Esophagus muscularis mucosa (tissue), 4 donors: ENCODE measurements at regions not wholly inside any gene's neighbourhood (a gene's known extent, or its start where the extent isn't known, plus 50 kb on each side); places are given as distances from the start of the nearest gene placed in this dataset.

Experiments
- DNase-seq: peaks from one replicate; pipeline ENCODE4 v3.0.0-alpha.2; 2017; ENCODE audit errors: extremely low spot score
- H3K27ac ChIP-seq, 4 donors: fragments of 200-600 bp; sonication (generic); replicated peaks in 1 of 4; 1 replicate in 3 of 4; 2 replicates in 1 of 4; pipeline ENCODE4 v1.5.1; 2016 to 2019; ENCODE audit warnings: mild to moderate bottlenecking in 1 of 4
- H3K27me3 ChIP-seq, 4 donors: fragments of 200-600 bp; sonication (generic); one replicate each; pipeline versions ENCODE4 v1.5.1 to v1.6.0; 2016 to 2019
- H3K36me3 ChIP-seq, 4 donors: fragments of 200-600 bp; sonication (generic); one replicate each; pipeline ENCODE4 v1.5.1; 2016 to 2019
- H3K4me1 ChIP-seq, 4 donors: fragments of 200-600 bp; sonication (generic); one replicate each; pipeline ENCODE4 v1.5.1; 2016 to 2019
- H3K4me3 ChIP-seq, 4 donors: fragments of 200-600 bp; sonication (generic); 1 replicate in 2 of 4; 2 replicates in 2 of 4; pipeline ENCODE4 v1.5.1; 2016 to 2019; ENCODE audit warnings: mild to moderate bottlenecking in 4 of 4, moderate library complexity in 1 of 4
- H3K9me3 ChIP-seq, 4 donors: fragments of 200-600 bp; sonication (generic); 1 replicate in 3 of 4; 2 replicates in 1 of 4; pipeline ENCODE4 v1.5.1; 2016 to 2019
- EP300 ChIP-seq: sonication (generic); formaldehyde crosslinking; IDR thresholded peaks from one replicate; pipeline ENCODE4 v1.6.1; 2017; ENCODE audit warnings: antibody characterized with exemption
- POLR2A ChIP-seq: fragments of 450-650 bp; IDR thresholded peaks from one replicate; pipeline ENCODE4 v1.6.1; 2017; ENCODE audit warnings: antibody characterized with exemption, moderate library complexity, mild to moderate bottlenecking, low read depth
- POLR2AphosphoS5 ChIP-seq, 2 donors: sonication (generic); formaldehyde crosslinking; IDR thresholded peaks; one replicate each; pipeline ENCODE4 v1.6.1; 2017; ENCODE audit warnings: antibody characterized with exemption in 2 of 2
- WGBS: methylation state at CpG from one replicate; pipeline ENCODE4 v1.1.5; 2018; 5-methylcytosine and 5-hydroxymethylcytosine counted together
- intact Hi-C: fragments of 100-400 bp; cut with DNase I; formaldehyde crosslinking; loops from one replicate; pipeline ENCODE4 v1.15.1; 2023
- TF ChIP-seq, protein P1 (sequence below), 3 experiments: fragments of 200-600 bp in 2 of 3; fragments of 450-650 bp in 1 of 3; sonication (generic) in 2 of 3; IDR thresholded peaks; one replicate each; pipeline ENCODE4 v1.5.1; 2017 to 2019; ENCODE audit warnings: antibody characterized with exemption in 3 of 3, mild to moderate bottlenecking in 2 of 3, moderate library complexity in 1 of 3

DNA sequence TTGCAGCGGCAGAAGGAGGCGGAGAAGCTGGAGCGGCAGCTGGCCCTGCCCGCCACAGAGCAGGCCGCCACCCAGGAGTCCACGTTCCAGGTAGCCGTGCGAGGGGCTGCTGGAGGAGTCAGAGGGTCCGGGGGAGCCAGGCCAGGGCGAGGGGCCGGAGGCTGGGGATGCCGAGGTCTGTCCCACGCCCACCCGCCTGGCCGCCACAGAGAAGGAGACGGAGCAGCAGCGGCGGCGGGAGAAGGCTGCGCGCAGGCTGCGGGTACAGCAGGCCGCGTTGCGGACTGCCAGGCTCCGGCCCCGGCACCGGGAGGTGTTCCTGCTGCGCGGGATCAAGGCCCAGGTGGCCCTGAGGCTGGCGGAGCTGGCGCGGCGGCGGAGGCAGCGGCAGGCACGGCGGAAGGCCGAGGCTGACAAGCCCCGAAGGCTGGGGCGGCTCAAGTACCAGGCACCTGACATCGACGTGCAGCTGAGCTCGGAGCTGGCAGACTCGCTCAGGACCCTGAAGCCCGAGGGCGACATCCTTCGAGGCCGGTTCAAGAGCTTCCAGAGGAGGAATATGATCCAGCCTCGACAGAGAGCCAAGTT is 625.0 kb downstream of the MCTP2 start:
- no peak for TF ChIP-seq POLR2AphosphoS5 (IDR thresholded peaks at IDR 0.05)
- no peak for TF ChIP-seq POLR2A
- TF ChIP-seq, protein P1, sequence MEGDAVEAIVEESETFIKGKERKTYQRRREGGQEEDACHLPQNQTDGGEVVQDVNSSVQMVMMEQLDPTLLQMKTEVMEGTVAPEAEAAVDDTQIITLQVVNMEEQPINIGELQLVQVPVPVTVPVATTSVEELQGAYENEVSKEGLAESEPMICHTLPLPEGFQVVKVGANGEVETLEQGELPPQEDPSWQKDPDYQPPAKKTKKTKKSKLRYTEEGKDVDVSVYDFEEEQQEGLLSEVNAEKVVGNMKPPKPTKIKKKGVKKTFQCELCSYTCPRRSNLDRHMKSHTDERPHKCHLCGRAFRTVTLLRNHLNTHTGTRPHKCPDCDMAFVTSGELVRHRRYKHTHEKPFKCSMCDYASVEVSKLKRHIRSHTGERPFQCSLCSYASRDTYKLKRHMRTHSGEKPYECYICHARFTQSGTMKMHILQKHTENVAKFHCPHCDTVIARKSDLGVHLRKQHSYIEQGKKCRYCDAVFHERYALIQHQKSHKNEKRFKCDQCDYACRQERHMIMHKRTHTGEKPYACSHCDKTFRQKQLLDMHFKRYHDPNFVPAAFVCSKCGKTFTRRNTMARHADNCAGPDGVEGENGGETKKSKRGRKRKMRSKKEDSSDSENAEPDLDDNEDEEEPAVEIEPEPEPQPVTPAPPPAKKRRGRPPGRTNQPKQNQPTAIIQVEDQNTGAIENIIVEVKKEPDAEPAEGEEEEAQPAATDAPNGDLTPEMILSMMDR (IDR thresholded peaks at IDR 0.05) = no peak
- TF ChIP-seq EP300 = no peak
- DNase-seq = no peak
- Histone ChIP-seq H3K27me3 (no peaks in the 10 kb centered on the region), H3K4me1 (peaks cover 0 to 12% (median 2%) of the 10 kb centered on the region in 4 donors), H3K36me3 (no peaks in the 10 kb centered on the region), H3K9me3 (peaks cover 0 to 10% (median 0%) of the 10 kb centered on the region in 4 donors), H3K27ac (no peak overlapping the region), H3K4me3 (no peak overlapping the region)
- WGBS = 94% methylated on average over 30 of the region's 50 CpGs
- intact Hi-C loops = no loop called here

DNA sequence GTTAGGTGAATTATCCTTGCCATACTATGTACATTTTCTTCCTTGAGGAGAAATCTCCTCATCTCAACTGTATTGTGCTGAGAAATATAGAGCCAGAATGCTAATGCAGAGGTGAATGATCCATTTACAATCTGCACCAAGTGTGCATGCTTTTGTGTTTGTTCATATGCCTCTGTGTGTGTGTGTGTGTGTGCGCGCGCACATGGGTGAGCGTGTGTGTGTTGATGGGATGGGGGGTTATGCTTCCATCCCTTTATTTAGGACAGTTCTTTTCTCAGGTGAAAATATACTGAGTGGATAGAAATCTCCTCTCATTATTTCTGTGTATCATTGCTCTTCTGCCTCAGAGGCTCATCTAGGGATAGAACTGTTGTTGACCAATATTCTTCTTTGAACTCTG is 626.1 kb downstream of the MCTP2 start:
- Histone ChIP-seq H3K36me3 (no peaks in the 10 kb centered on the region), H3K27ac (no peak overlapping the region), H3K9me3 (peaks cover 0 to 8% (median 0%) of the 10 kb centered on the region in 4 donors), H3K4me3 (no peak overlapping the region), H3K4me1 (peaks cover 0 to 12% (median 2%) of the 10 kb centered on the region in 4 donors), H3K27me3 (no peaks in the 10 kb centered on the region)
- TF ChIP-seq EP300 = no peak
- TF ChIP-seq, protein P1 (IDR thresholded peaks at IDR 0.05) = no peak
- no peak for TF ChIP-seq POLR2A
- no peak for TF ChIP-seq POLR2AphosphoS5 (IDR thresholded peaks at IDR 0.05)
- intact Hi-C loops = no loop called here
- no peak for DNase-seq
- WGBS = 98% methylated on average over 4 of the region's 4 CpGs

DNA sequence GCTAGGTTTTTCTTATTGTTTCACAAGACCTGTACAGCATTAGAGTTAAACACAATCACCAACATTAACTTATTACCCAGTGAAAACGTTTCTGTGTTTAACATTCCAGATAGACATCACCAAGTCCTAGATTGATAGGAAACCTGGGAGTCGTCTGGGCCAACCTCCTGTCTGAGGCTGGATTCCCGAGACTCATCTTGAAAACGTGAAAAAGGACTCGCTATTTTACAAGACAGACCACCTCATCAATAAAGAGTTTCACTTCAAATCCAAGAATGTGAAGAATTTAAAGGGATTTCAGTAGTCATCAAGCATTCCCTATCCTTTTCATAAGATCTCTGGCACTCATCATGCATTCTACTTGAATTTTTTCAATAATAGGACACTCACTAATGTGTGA is 626.6 kb downstream of the MCTP2 start:
- no peak for DNase-seq
- 43% methylated on average over 5 of the region's 5 CpGs for WGBS

DNA sequence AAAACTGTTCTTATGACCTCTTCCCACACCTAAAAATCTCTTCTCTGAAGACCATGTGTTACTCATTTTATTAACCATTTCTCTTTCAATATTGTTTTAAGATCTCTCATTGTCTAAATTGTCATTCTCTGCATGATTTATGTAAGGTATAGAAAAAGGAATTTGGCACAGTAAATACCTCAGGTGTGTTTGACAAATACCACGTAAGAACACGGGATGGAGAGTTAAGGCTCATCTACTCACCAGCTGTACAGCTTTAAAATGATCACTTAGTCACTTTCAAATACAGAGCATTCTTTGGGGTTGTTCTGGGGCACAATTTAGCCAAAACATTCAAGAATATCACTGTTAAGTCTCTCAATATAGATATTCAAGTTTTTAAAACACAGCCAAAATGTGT is 627.1 kb downstream of the MCTP2 start:
- WGBS = 23% methylated on average over 2 of the region's 2 CpGs
- Histone ChIP-seq H3K27ac (no peak overlapping the region), H3K9me3 (no peaks in the 10 kb centered on the region), H3K27me3 (no peaks in the 10 kb centered on the region), H3K4me3 (no peak overlapping the region), H3K4me1 (peaks cover 0 to 12% (median 2%) of the 10 kb centered on the region in 4 donors), H3K36me3 (no peaks in the 10 kb centered on the region)
- TF ChIP-seq, protein P1 (IDR thresholded peaks at IDR 0.05) = no peak
- no peak for TF ChIP-seq POLR2A
- no peak for TF ChIP-seq EP300
- TF ChIP-seq POLR2AphosphoS5 (IDR thresholded peaks at IDR 0.05) = no peak
- no peak for DNase-seq
- intact Hi-C loops = no loop called here

More for the DNA sequence above, 626.6 kb downstream of the MCTP2 start:
- Histone ChIP-seq H3K36me3 (no peaks in the 10 kb centered on the region), H3K9me3 (peaks cover 0 to 2% (median 0%) of the 10 kb centered on the region in 4 donors), H3K27ac (no peak overlapping the region), H3K4me3 (no peak overlapping the region), H3K27me3 (no peaks in the 10 kb centered on the region), H3K4me1 (peaks cover 0 to 12% (median 2%) of the 10 kb centered on the region in 4 donors)
- intact Hi-C loops = no loop called here
- TF ChIP-seq POLR2AphosphoS5 (IDR thresholded peaks at IDR 0.05) (no peak), EP300 (no peak), POLR2A (no peak)
- TF ChIP-seq, protein P1 (IDR thresholded peaks at IDR 0.05) = no peak

DNA sequence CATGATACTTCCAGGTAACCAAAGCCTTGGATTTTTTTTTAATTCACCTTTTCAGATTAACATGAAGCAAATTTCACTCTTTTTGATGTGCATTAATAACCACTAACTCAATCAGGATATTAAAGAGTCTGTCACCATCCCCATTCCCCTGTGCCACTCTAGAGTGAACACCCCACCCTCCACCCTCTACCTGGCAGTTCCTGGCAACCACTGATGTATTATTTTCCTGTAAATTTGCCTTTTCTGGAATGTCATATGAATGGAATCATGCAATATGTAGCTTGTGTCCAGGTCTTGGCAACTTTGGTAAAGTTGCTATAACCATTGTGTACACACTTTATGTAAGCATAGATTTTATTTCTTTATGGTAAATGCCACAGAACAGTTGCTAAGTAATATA is 627.6 kb downstream of the MCTP2 start:
- Histone ChIP-seq H3K4me3 (no peak overlapping the region), H3K4me1 (peaks cover 0 to 12% (median 2%) of the 10 kb centered on the region in 4 donors), H3K36me3 (no peaks in the 10 kb centered on the region), H3K27ac (no peak overlapping the region), H3K9me3 (no peaks in the 10 kb centered on the region), H3K27me3 (no peaks in the 10 kb centered on the region)
- TF ChIP-seq POLR2A (no peak), POLR2AphosphoS5 (IDR thresholded peaks at IDR 0.05) (no peak), EP300 (no peak)
- TF ChIP-seq, protein P1 (IDR thresholded peaks at IDR 0.05) = no peak
- no peak for DNase-seq
- intact Hi-C loops = no loop called here
